ENCODE measurements at regions not wholly inside any gene's neighbourhood (a gene's known extent, or its start where the extent isn't known, plus 50 kb on each side); places are given as distances from the start of the nearest gene placed in this dataset.
"Not testable (repeated sequence)": the region's sequence is repeated elsewhere in the genome, so short reads cannot be mapped to it uniquely, and the experiment has no call there.

DNA sequence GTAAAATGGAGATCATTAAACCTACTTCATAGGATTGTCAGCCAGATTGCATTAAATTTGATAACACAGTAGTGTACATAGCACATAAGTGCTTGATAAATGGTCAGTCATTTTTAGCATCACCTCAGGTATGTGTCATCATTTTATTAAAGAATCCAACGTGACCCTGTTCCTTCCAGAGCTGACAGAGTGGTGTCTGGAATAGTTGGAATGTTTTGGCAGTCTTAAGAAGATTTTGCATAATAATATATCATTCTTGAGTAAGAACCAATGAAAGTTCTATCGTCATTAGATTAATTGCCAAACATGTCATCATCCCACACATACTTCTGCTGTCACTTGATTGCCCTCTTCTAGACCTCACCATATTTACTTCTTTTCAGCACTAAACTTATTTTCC is 451.4 kb upstream of the POM121L12 start:
- DNase-seq (ENCODE audit: low read depth) = no peak

DNA sequence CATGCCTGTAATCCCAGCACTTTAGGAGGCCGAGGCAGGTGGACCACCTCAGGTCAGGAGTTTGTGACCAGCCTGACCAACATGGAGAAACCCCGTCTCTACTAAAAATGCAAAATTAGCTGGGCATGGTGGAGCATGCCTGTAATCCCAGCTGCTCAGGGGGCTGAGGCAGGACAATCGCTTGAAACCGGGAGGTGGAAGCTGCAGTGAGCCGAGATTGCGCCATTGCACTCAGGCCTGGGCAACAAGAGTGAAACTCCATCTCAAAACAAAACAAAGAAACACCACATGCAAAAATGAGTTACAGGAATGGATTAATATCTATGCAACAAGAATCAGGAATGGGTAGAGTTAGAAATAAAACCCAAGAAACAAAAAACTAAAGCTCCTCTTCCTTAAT is 462.3 kb upstream of the POM121L12 start:
- not testable (repeated sequence) for DNase-seq (ENCODE audit: low read depth)

DNA sequence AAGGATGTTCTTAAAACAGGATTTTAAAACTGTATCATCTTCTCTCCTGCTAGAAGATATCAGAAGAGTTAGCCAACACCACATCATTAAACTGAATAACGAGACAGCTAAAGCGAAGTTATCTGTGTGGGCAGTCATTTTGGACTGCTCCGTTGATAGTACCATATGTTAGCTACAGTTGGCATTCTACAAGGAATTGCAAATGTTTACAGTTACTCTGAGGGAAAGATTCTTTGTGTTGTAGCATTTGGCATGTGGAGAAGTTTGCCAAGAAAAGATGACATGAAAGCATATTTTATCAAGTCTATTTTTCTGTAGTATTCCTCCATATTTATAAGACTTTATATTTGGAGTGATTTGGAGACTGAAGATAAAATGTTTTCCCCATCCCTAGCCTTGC is 464.4 kb upstream of the POM121L12 start:
- DNase-seq (ENCODE audit: low read depth) = no peak

DNA sequence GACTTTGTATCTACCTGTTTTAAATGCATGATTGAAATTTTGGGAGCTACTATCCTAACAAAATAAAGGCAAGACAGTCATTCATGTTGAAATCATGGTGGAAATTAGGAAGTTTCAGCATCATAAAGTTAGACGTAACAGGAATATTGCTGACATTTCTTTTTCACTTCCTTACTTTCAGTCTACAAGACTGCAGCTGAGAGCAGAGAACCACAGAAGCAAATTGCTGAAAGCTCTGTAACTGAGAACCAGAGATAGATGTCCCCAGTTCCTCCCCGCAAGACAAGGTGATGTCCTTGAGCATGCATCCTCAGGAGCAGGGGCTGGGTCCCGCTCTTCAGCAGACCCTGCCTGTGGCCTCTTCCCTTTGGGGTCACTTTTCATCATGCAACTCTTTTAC is 466.3 kb upstream of the POM121L12 start:
- DNase-seq (ENCODE audit: low read depth) = no peak

DNA sequence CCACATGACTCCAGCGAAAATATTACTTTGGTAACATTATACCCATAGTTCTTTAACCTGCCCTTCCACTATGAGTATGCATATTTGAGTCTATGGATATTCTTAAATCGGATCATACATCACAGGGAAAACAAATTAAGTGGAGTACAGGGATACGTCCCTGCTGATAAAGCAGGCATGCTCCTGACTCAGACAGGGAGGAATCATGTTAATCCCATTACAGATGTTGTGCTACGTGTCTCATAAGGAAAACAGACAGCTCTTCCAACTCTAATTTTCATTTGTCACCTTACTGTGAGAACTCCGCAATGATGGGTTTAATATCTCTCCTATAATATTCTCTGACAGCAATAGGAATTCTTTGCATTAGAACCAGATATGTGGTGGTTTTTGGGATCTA is 469.5 kb upstream of the POM121L12 start:
- DNase-seq (ENCODE audit: low read depth) = no peak

DNA sequence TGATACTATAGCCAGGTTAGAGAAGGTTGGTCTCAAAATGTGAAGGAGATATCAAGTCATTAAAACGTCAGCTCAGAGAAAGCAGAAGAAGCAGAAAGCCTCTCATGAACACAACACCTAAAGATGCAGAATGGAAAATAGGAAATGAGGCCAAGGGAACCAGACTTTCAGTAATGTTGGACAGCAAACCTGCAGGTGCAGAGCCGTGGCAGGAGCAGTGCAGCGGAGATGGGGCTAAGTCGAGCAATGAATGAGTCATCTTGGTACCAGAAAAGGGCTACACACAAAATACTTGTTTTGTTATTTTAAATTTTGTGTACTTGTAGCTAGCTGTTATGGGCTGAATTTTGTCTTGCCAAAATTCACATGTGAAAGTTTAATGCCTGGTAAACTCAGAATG is 479.6 kb upstream of the POM121L12 start:
- no peak for DNase-seq (ENCODE audit: low read depth)

DNA sequence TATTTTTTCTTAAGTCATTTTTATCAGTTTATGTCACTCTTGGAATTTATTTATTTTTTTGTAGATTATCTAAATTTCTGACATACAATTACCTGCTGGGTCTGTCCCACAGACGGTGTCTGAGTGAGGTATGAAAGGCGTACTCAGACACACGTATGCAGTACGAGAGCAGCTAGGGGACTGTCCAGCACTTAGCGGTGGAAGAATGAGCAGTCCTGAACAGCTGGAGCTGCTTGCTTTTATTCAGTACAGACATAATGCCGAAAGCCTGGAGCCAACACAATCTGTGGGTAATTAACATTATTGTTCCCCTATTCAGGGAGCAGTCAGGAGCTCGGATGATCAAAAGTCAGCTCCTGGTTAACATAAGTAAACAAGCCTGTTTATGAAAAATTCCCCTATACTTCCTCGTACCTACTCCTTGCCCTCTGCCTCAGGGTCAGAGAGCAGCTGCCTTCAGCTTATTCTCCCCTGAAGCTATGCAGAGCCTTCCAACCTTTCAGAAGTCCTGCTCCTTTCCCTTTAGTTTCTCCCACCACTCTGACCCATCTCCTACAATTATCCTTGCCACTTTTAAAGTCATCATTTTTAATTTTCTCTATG is 488.0 kb upstream of the POM121L12 start:
- no peak for DNase-seq (ENCODE audit: low read depth)

DNA sequence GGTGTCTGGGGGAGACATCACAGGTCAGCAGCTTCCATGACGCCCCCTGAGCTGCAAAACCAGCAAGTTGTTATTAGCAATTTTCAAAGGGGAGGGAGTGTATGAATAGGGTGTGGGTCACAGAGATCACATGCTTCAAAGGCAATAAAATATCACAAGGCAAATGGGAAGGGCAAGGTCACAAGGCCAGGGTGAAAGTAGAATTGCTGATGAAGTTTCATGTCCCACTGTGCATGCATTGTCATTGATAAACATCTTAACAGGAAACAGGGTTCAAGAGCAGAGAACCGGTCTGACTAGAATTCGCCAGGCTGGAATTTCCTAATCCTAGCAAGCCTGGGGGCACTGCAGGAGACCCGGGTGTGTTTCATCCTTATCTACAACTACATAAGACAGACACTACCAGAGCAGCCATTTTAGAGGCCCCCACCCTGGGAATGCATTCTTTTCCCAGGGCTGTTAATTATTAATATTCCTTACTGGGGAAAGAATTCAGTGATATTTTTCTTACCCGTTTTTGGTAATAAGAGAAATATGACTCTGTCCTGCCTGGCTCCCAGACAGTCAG is 494.2 kb upstream of the POM121L12 start:
- not testable (repeated sequence) for DNase-seq (ENCODE audit: low read depth)

DNA sequence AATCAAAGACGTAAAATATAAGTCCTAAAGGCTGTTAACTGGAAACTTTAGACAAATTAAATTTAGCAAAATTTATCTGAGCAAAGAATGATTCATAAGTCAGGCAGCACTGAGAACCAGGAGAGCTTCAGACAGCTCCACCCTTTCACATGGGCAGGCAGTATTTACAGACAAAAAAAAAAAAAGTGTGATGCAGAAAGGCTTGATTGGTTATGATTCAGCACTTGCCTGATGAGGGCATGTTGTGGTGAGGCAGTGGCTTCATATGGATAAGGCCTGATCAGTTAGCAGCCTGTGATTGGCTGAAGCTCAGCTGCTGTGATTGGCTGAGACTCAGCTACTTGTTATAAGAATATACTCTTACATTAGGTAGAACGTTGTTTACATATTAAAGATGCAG is 495.4 kb upstream of the POM121L12 start:
- no peak for DNase-seq (ENCODE audit: low read depth)

DNA sequence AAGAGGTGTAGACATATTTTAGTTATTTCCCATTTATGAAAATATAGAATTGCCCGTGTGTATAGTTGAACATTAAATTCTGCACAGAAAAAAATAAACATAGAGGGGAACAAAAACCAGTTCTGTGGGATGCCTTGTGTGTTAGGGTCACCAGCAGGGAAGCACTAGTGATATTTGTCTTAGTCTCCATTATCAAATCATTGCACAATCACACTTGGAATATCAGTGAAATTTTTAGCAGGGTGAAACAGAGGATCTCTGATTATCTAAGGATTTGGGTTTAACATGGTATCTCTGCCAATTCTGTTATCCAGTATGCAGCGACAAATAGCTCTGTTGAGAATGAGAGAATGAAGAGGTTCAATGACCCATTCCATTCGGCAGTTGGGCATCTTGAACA is 496.0 kb upstream of the POM121L12 start:
- DNase-seq (ENCODE audit: low read depth) = no peak

DNA sequence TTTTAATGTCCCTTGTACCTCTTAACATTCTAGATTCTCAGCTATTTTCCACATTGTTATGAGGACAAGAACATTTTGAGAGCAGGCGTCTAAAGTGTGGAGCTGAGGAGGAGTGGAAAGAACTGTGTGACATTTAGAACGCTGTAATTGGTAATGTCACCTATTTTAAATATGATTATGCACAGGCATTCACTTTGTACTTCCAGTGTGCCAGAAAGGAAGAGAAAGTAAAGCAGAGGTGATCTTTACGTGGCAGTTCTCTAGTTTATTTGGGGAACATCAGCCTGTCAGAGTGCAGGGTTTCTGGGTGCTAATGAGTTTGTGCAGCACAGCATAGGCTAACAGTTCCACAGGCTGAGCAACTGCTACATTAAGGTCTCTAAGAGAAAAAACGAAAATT is 498.4 kb upstream of the POM121L12 start:
- DNase-seq (ENCODE audit: low read depth) = no peak

DNA sequence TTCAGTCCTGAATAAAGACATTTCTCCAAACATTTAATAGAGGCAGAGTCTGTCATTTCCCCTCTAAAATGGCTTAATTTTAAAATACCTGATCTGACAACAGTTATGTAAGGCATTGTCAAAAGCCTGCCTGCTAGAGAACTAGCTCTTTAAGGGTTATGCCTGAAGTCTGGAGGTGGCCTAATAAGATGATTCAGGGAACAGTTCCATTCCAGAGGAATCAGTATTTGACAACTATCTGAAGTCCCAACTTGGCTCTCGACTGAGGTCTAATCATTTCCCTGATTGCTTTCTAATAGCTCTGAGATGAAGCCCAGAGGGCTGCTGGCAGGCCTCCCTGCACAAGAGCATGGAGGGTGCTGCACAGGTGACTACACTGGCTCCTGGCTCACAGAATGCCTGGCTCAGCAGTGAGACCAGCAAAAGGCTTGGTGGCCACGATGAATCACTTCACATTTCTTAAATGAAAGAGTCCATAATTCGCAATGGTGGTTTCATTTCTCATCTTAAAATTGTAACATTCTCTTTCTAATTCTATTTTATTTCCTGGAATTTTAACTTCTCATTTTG is 509.6 kb upstream of the POM121L12 start:
- no peak for DNase-seq (ENCODE audit: low read depth)

DNA sequence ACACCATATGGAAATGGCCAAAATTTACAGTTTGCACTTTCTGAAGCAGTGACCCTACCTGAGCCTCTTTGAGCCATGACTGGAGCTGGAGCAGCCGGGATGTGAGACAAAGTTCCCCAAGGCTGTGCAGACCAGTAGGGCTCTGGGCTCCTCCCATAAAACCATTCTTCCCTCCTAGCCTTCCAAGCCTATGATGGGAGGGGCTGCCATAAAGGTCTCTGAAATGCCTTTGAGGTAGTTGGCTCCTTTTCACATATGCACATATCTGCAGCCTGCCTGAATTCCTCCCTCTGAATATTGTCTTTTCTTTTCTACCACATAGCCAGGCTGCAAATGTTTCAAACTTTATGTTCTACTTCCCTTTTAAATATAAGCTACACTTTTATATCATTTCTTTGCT is 516.6 kb upstream of the POM121L12 start:
- no peak for DNase-seq (ENCODE audit: low read depth)

DNA sequence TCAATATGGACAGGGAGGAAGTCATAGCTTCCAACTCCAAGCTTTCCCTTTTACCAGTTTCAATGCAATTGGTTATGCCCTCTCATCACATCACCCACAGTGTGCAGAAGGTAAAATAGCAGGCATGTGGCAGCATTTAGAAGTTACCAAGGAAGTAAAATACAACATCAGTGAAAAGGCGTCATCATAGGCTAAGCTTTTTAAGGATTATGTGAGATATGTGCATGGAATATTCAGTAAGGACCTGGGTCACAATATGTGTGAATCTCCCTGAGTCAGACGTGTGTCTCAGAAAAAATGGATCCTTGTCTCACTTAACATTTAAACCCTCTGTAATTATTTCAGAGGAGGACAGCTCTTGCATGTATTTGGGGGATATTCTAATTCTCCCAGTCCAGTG is 522.8 kb upstream of the POM121L12 start:
- no peak for DNase-seq (ENCODE audit: low read depth)

DNA sequence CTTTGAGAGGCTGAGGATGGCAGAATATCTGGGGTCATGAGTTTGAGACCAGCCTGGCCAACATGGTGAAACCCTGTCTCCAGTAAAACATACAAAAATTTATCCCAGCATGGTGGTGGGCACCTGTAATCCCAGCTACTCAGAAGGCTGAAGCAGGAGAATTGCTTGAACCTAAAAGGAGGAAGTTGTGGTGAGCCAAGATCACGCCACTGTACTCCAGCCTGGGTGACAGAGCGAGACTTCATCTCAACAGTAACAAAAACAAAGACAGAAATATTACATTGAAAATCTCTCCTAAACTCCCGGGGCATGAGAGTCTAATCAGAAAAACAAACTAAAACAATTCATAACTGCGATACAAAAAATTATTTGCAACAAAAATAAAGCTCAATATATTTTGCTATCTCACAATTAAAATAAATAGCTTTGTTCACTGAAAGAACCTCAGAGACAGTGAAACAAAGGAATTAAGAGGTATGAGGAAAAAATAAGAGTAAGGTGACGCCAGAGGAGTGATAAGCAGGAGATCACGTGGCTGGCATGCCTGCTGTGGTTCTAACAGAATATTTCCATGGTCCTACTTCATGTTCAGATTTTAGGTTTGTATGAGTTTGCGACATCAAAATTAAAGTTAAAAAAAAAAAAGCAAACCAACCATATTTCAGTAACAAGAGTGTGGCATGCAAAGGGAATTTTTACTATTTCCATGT is 527.7 kb upstream of the POM121L12 start:
- DNase-seq (ENCODE audit: low read depth) = no peak

DNA sequence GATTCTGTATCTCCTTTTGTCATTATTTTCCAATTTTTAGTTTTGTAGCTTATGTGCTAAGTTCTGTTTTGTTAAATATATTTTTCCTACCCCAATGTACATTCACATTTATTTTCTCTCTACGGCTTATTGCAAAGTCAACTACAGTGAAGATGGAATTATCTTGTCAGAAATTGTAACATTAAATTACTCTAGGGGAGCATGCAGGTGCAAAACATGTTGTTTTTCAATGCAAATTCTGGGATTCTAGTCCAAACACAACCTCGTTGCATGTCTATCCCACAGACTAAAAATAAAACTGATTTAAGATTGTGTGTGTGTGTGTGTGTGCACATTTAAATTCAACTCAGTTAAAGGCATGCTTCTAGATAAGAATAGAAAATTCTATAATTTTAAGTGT is 529.1 kb upstream of the POM121L12 start:
- no peak for DNase-seq (ENCODE audit: low read depth)

DNA sequence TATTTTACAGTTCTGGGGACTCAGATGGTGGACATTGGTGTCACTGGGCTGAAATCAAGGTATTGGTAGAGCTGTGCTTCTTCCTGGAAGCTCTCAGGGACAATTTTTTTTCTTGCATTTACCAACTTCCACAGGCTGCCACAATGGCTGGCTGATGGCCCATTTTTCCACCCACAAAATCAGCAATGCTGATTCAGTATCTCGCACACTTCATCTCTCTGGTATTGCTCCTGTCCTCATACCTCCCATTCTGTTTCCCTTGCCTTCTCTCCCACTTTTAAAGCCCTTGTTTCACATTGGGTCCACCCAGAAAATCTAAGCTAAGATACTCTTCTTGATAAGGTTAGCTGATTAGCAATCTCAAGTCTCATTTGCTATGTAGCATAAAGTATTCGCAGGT is 530.9 kb upstream of the POM121L12 start:
- DNase-seq (ENCODE audit: low read depth) = no peak

DNA sequence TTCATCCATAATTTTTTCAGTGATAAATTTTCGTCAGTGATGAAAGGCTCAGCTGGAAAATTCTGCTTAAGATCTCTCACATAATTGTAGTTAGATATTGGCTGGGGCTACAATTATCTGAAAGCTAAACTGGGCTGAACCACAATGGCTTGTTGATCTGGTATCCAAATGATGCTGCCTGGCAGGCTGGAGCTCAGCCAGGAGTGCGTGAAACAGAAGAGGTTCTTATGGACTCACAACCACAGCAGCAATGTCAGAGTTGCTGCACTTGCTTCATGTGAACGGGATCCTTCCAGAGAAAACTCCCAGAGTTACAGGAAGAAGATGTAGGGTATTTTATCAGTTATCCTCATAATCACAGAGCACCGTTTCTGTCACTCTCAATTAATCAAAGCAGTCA is 533.2 kb upstream of the POM121L12 start:
- DNase-seq (ENCODE audit: low read depth) = no peak

DNA sequence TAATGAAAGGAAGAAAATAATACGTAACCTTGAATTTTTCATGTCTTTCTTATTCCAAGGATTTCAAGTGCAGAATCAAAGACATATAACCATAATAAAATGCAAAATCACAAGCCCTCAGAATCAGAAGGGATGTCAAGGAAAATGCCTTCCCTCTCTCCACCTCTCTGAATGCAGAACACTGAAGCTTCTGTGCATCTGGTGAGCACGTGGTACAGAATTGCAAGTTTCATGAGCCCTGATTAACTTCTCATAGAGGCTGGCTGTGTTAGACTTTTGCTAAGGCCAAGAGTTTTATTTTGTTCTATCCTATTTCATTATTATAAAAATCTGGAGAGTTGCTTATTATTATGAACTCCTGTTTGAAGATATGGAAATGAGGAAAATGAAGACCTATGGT is 533.7 kb upstream of the POM121L12 start:
- DNase-seq (ENCODE audit: low read depth) = no peak

DNA sequence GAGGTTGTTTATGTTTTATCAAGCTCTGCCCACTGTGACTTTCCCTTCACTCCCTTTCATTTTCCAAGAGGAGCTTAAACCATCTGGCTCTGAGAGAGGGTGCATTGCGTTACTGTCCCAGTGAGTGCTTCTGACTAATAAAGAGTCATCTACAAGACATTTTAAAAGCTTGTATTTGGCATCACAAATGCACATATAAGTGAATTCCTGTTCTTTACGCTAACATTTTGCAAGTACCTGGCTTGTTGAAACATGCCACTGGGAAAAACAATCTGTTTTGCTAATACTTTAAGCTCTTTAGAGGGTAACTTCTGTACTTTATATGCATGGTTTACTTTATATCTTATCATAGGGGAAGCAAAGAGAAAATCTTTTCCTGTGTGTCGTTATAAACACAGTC is 534.6 kb upstream of the POM121L12 start:
- DNase-seq (ENCODE audit: low read depth) = no peak

DNA sequence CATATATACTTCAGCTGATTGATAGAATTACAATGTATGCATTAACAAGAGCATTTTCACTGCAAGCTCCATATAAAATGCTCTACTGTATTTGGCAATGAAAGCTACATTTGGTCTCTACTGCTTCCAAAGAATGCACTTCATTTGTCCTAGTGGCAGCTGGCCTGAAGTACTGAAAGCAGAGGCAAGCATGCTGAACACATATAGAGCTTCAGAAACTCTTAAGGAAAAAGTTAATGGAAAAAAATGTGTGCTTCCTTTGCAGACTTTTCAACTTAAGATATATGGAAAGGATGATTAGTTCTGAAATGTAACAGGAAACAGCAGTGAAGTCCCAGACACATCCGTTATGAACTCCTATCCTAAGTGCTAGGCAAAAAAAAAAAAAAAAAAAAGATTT is 537.1 kb upstream of the POM121L12 start:
- DNase-seq (ENCODE audit: low read depth) = no peak

DNA sequence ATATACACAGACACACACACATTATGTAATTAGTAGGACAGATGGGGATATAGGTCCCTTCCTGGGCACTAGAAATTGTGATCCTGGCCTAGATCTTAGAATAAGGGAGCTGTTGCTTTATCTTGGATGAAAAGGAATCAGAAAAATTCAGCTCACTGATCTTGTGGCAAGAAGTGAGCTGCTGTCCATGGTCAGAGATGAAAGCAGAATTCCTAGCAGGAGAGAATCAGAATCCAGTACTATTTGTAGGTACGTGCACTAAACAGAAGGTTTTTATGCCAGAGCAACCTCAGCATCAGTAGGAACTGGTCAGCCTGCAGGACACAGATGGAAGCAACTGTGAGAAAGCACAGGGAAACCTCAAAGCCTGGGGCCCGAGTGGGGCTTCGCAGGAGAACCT is 549.2 kb upstream of the POM121L12 start:
- no peak for DNase-seq (ENCODE audit: low read depth)

DNA sequence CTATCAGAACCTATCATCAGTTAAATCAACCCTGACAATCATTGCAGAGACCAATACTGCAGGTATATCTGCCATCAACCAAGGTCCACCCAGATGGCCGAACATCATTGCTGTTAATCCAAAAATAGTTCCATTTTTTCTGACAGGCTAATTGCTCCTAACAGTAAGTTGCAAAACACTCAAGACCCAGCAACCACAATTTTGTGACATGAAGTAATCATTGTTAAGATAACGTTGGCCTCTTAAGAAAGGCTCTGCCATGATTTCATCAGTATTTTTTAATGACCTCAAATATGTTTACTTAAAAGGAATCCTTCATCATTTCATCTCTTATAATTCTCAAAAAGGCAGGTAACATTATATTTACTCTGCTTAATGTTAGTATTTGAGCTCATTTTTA is 553.4 kb upstream of the POM121L12 start:
- DNase-seq (ENCODE audit: low read depth) = no peak

DNA sequence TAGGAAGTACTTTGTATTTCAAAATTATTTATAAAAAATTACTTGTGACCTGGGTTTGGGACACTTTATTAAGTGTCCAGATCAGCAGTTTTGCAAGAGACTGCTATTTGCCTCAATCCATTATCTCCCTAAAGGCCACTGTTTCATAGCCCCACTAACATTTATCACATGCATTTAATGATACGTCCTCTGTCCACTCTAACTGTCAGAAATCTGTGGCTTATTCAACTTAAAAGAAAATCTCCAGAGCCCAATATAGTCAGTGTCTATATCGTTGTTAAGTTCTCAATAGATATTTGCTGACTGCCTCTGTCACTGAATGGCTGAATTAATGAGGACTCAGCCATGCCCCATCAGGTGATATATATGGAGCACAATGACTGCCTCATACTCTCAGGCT is 553.9 kb upstream of the POM121L12 start:
- DNase-seq (ENCODE audit: low read depth) = no peak

All from activated T-cell treated with anti-CD3 and anti-CD28 coated beads for 1 hour (primary cell).